WTC11 (cell line): ENCODE measurements at regions not wholly inside any gene's neighbourhood (a gene's known extent, or its start where the extent isn't known, plus 50 kb on each side); places are given as distances from the start of the nearest gene placed in this dataset.

Experiments
- ATAC-seq: fragments of 200-7000 bp; cut with Tn5 transposase; 2 replicates; pipeline ENCODE4 v1.10.0; 2021; ENCODE audit warnings: mild to moderate bottlenecking, moderate library complexity
- CTCF ChIA-PET: fragments of 300-600 bp; sonication (Branson Sonifier 250); formaldehyde crosslinking; loops from one replicate; lab custom pipeline; 2021; ENCODE audit warnings: antibody characterized with exemption; lab: Charles Lee
- POLR2A ChIA-PET: fragments of 350-600 bp; sonication (Branson Sonifier 250); formaldehyde crosslinking; loops from one replicate; lab custom pipeline; 2021; ENCODE audit warnings: antibody characterized with exemption; lab: Charles Lee
- DNase-seq: peaks from one replicate; pipeline ENCODE4 v3.0.0; 2021; ENCODE audit warnings: low spot score
- H3K27ac Mint-ChIP-seq: 2 replicates; pipeline ENCODE4 v1.8.0; 2021; ENCODE audit warnings: mixed read lengths
- H3K27me3 Mint-ChIP-seq: 2 replicates; pipeline ENCODE4 v1.8.0; 2021; ENCODE audit warnings: low read depth, mild to moderate bottlenecking, moderate library complexity, mixed read lengths
- H3K36me3 Mint-ChIP-seq: 2 replicates; pipeline ENCODE4 v1.8.0; 2021; ENCODE audit warnings: mixed read lengths
- H3K4me1 Mint-ChIP-seq: 2 replicates; pipeline ENCODE4 v1.8.0; 2022; ENCODE audit warnings: mixed read lengths
- H3K4me3 Mint-ChIP-seq: 2 replicates; pipeline ENCODE4 v1.8.0; 2021; ENCODE audit warnings: mild to moderate bottlenecking, moderate library complexity, mixed read lengths
- H3K9me3 Mint-ChIP-seq: 2 replicates; pipeline ENCODE4 v1.8.0; 2021; ENCODE audit warnings: mixed read lengths
- CREB1 ChIP-seq: sonication (generic); formaldehyde crosslinking; IDR thresholded peaks from 2 replicates; pipeline ENCODE4 v1.8.0; 2023; ENCODE audit warnings: mild to moderate bottlenecking, missing genetic modification reagents
- EMX1 ChIP-seq: fragments of 250-450 bp; sonication (Bioruptor Pico); IDR thresholded peaks from 2 replicates; pipeline ENCODE4 v1.8.0; 2021; ENCODE audit warnings: mild to moderate bottlenecking
- ERG ChIP-seq: fragments of 250-450 bp; sonication (Bioruptor Pico); IDR thresholded peaks from 2 replicates; pipeline ENCODE4 v1.8.0; 2021; ENCODE audit warnings: mild to moderate bottlenecking
- FOXJ3 ChIP-seq: sonication (generic); formaldehyde crosslinking; IDR thresholded peaks from 2 replicates; pipeline ENCODE4 v1.9.0; 2021; ENCODE audit warnings: missing genetic modification reagents, mild to moderate bottlenecking, borderline replicate concordance
- IRF2 ChIP-seq: sonication (generic); formaldehyde crosslinking; IDR thresholded peaks from 2 replicates; pipeline ENCODE4 v1.8.0; 2022; ENCODE audit warnings: low read depth, missing genetic modification reagents, borderline replicate concordance
- NFE2L1 ChIP-seq: sonication (generic); formaldehyde crosslinking; IDR thresholded peaks from 2 replicates; pipeline ENCODE4 v1.8.1; 2023; ENCODE audit warnings: missing genetic modification reagents
- PRRX2 ChIP-seq: fragments of 250-450 bp; sonication (Bioruptor Pico); IDR thresholded peaks from 2 replicates; pipeline ENCODE4 v1.8.0; 2021; ENCODE audit warnings: mild to moderate bottlenecking
- SMAD3 ChIP-seq: sonication (generic); formaldehyde crosslinking; IDR thresholded peaks from 2 replicates; pipeline ENCODE4 v1.8.0; 2022; ENCODE audit warnings: missing genetic modification reagents, mild to moderate bottlenecking, borderline replicate concordance
- TCF7 ChIP-seq: sonication (generic); formaldehyde crosslinking; IDR thresholded peaks from 2 replicates; pipeline ENCODE4 v1.8.0; 2022; ENCODE audit warnings: mild to moderate bottlenecking, low read depth, missing genetic modification reagents, moderate library complexity
- TP53 ChIP-seq: sonication (generic); formaldehyde crosslinking; IDR thresholded peaks from 2 replicates; pipeline ENCODE4 v1.8.1; 2023; ENCODE audit warnings: mild to moderate bottlenecking, missing genetic modification reagents
- ZBTB21 ChIP-seq: sonication (generic); formaldehyde crosslinking; IDR thresholded peaks from 2 replicates; pipeline ENCODE4 v1.8.1; 2023; ENCODE audit warnings: mild to moderate bottlenecking, missing genetic modification reagents, borderline replicate concordance
- ZNF219 ChIP-seq: sonication (generic); formaldehyde crosslinking; IDR thresholded peaks from 2 replicates; pipeline ENCODE4 v1.8.0; 2023; ENCODE audit warnings: missing genetic modification reagents, mild to moderate bottlenecking, borderline replicate concordance
- ZNF232 ChIP-seq: sonication (generic); formaldehyde crosslinking; IDR thresholded peaks from 2 replicates; pipeline ENCODE4 v1.8.0; 2022; ENCODE audit warnings: mild to moderate bottlenecking, missing genetic modification reagents
- ZNF416 ChIP-seq: fragments of 250-450 bp; sonication (Bioruptor Pico); IDR thresholded peaks from 2 replicates; pipeline ENCODE4 v1.9.0; 2021; ENCODE audit warnings: mild to moderate bottlenecking, inconsistent platforms
- ZNF532 ChIP-seq: fragments of 250-450 bp; sonication (Bioruptor Pico); IDR thresholded peaks from 2 replicates; pipeline ENCODE4 v1.9.0; 2021; ENCODE audit warnings: mild to moderate bottlenecking, borderline replicate concordance
- ZNF671 ChIP-seq: fragments of 250-450 bp; sonication (Bioruptor Pico); IDR thresholded peaks from 2 replicates; pipeline ENCODE4 v1.8.0; 2021; ENCODE audit warnings: mild to moderate bottlenecking
- TF ChIP-seq, protein P1 (sequence below): sonication (generic); formaldehyde crosslinking; IDR thresholded peaks from 2 replicates; pipeline ENCODE4 v1.8.0; 2023; ENCODE audit warnings: mild to moderate bottlenecking, missing genetic modification reagents
- TF ChIP-seq, protein P2 (sequence below): fragments of 200-600 bp; IDR thresholded peaks from 2 replicates; pipeline ENCODE4 v1.8.0; 2022; ENCODE audit warnings: antibody characterized with exemption
- TF ChIP-seq, protein P3 (sequence below): fragments of 250-450 bp; sonication (Bioruptor Pico); IDR thresholded peaks from 2 replicates; pipeline ENCODE4 v2.1.2; 2022; ENCODE audit warnings: mild to moderate bottlenecking, moderate library complexity
- TF ChIP-seq, protein P4 (sequence below): sonication (generic); formaldehyde crosslinking; IDR thresholded peaks from 2 replicates; pipeline ENCODE4 v1.8.1; 2023; ENCODE audit warnings: mild to moderate bottlenecking, missing genetic modification reagents, moderate library complexity

GRCh38 chr14:22337521-22337920, 251.5 kb downstream of the DAD1 start (continued):
- TF ChIP-seq, protein P1, sequence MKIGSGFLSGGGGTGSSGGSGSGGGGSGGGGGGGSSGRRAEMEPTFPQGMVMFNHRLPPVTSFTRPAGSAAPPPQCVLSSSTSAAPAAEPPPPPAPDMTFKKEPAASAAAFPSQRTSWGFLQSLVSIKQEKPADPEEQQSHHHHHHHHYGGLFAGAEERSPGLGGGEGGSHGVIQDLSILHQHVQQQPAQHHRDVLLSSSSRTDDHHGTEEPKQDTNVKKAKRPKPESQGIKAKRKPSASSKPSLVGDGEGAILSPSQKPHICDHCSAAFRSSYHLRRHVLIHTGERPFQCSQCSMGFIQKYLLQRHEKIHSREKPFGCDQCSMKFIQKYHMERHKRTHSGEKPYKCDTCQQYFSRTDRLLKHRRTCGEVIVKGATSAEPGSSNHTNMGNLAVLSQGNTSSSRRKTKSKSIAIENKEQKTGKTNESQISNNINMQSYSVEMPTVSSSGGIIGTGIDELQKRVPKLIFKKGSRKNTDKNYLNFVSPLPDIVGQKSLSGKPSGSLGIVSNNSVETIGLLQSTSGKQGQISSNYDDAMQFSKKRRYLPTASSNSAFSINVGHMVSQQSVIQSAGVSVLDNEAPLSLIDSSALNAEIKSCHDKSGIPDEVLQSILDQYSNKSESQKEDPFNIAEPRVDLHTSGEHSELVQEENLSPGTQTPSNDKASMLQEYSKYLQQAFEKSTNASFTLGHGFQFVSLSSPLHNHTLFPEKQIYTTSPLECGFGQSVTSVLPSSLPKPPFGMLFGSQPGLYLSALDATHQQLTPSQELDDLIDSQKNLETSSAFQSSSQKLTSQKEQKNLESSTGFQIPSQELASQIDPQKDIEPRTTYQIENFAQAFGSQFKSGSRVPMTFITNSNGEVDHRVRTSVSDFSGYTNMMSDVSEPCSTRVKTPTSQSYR (CRISPR knock-in tag) = no peak
- TF ChIP-seq ZNF416 (CRISPR knock-in tag) (no peak), ZNF671 (no peak), EMX1 (CRISPR knock-in tag) (no peak), ZNF532 (CRISPR knock-in tag) (no peak), IRF2 (CRISPR knock-in tag) (no peak)

DNA sequence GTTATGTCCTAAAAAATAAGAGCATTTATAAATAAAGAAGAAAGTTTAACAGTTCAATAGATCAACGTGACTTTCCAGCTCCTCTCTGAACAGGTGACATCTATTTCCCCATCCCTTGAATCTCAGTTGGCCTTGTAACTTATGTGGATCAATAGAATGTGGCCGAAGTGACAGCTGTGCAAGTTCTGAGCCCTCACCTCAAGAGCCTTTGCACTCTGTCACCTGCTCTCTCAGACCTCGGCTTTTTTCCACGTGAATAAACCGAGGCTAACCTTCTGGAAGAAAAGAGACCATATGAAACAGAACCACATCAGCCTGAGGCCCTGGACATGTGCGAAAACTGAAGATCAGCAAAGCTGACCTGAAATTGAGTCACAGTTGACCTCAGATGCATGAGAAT, 253.0 kb downstream of the DAD1 start:
- no peak overlapping the region for H3K4me3 Mint-ChIP-seq
- TF ChIP-seq PRRX2 (CRISPR knock-in tag) (no peak), SMAD3 (CRISPR knock-in tag) (no peak), ZNF671 (no peak), CREB1 (no peak), NFE2L1 (CRISPR knock-in tag) (no peak), ZNF219 (CRISPR knock-in tag) (no peak), TP53 (CRISPR knock-in tag) (no peak), IRF2 (CRISPR knock-in tag) (no peak), FOXJ3 (CRISPR knock-in tag) (no peak), ERG (CRISPR knock-in tag) (no peak), TCF7 (CRISPR knock-in tag) (no peak), ZBTB21 (CRISPR knock-in tag) (no peak), ZNF232 (CRISPR knock-in tag) (no peak)
- TF ChIP-seq, protein P2, sequence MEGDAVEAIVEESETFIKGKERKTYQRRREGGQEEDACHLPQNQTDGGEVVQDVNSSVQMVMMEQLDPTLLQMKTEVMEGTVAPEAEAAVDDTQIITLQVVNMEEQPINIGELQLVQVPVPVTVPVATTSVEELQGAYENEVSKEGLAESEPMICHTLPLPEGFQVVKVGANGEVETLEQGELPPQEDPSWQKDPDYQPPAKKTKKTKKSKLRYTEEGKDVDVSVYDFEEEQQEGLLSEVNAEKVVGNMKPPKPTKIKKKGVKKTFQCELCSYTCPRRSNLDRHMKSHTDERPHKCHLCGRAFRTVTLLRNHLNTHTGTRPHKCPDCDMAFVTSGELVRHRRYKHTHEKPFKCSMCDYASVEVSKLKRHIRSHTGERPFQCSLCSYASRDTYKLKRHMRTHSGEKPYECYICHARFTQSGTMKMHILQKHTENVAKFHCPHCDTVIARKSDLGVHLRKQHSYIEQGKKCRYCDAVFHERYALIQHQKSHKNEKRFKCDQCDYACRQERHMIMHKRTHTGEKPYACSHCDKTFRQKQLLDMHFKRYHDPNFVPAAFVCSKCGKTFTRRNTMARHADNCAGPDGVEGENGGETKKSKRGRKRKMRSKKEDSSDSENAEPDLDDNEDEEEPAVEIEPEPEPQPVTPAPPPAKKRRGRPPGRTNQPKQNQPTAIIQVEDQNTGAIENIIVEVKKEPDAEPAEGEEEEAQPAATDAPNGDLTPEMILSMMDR = no peak
- TF ChIP-seq, protein P3, sequence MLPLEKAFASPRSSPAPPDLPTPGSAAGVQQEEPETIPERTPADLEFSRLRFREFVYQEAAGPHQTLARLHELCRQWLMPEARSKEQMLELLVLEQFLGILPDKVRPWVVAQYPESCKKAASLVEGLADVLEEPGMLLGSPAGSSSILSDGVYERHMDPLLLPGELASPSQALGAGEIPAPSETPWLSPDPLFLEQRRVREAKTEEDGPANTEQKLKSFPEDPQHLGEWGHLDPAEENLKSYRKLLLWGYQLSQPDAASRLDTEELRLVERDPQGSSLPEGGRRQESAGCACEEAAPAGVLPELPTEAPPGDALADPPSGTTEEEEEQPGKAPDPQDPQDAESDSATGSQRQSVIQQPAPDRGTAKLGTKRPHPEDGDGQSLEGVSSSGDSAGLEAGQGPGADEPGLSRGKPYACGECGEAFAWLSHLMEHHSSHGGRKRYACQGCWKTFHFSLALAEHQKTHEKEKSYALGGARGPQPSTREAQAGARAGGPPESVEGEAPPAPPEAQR (CRISPR knock-in tag) = no peak
- TF ChIP-seq, protein P4, sequence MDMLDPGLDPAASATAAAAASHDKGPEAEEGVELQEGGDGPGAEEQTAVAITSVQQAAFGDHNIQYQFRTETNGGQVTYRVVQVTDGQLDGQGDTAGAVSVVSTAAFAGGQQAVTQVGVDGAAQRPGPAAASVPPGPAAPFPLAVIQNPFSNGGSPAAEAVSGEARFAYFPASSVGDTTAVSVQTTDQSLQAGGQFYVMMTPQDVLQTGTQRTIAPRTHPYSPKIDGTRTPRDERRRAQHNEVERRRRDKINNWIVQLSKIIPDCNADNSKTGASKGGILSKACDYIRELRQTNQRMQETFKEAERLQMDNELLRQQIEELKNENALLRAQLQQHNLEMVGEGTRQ (CRISPR knock-in tag) = no peak
- H3K9me3 Mint-ChIP-seq = peaks cover 6% of the 10 kb centered on the region
- peaks cover 7% of the 10 kb centered on the region for H3K27me3 Mint-ChIP-seq
- H3K36me3 Mint-ChIP-seq = no peaks in the 10 kb centered on the region
- ChIA-PET POLR2A (no interaction called here), CTCF (interaction anchor here (1.0 to 1.8 kb wide), 3 partner anchors 16 to 358 kb away, joined by 3 to 8 read pairs (median 5); no protein-coding TSS in a partner anchor)
- no peak for DNase-seq
- no peak overlapping the region for H3K27ac Mint-ChIP-seq
- peaks cover 28% of the 10 kb centered on the region for H3K4me1 Mint-ChIP-seq
- no peak for ATAC-seq
